ENCODE measurements at regions not wholly inside any gene's neighbourhood (a gene's known extent, or its start where the extent isn't known, plus 50 kb on each side); places are given as distances from the start of the nearest gene placed in this dataset.
A peak's percentile ranks its signal among the peaks of the same experiment; 100 is the strongest.

DNA sequence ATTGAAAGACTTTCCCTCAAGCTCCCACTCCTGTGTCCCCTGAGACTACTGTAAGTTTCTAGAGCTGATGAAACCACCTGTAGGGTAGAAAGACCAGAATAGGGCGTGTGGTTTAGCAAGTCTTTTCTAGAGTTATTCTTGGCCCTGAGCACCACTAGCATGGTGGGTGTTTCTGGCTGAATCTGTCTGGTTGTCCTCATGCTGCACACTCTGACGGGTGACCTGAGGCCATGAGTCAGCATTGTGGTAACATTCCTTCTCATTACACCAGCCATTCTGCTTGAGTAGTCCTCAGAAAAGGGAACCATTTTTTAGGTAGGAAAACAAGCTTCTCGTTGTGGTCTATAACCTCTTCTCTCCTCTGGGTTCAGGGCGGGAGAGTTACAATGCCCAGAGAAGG is 250.3 kb downstream of the SNX13 start:
- peak; percentile 43 for DNase-seq (ENCODE audit: low spot score)

DNA sequence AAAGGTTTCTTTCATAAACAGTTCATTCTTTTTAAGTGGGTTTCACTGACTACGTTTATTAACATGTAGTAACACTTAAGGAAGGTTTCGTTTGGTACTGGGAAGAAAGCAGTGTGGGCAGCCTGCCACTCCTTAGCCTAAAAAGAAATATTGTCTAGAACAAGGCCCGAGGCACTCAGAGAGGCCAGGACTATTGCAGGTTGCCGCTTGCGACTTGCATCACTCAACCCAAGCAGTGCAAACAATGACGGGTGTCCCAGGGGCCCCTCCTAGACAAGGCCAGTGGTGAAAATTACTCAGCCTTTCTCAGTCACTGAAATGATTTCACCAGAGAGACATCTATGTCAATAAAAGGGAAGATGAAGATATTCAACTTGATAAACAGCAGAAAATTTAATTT is 243.9 kb downstream of the SNX13 start:
- DNase-seq (ENCODE audit: low spot score): peak; percentile 18

- DNase-seq (ENCODE audit: low spot score): no peak
Observed at GRCh38 chr7:17697128-17697881, 243.0 kb downstream of the SNX13 start.

DNA sequence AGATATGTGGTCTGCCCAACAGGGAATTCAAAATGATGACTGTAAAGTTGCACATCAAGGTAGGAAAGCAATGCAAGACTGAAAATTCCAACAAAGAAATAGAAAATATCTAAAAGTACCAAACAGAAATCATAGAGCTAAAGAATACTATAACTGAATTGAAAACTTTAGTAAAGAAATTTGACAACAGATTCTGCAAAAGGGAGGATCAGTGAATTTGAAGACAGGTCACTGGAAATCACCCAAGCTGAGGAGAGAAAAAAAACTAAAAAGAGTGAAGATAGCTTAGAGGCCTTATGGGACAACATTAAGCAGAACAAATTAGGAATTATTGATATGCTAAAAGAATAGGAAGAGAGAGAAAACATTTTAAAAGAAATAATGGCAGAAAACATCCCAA is 240.6 kb downstream of the SNX13 start:
- DNase-seq (ENCODE audit: low spot score): no peak

- DNase-seq (ENCODE audit: low spot score): no peak
Observed at GRCh38 chr7:17700138-17700537, 240.2 kb downstream of the SNX13 start.

DNA sequence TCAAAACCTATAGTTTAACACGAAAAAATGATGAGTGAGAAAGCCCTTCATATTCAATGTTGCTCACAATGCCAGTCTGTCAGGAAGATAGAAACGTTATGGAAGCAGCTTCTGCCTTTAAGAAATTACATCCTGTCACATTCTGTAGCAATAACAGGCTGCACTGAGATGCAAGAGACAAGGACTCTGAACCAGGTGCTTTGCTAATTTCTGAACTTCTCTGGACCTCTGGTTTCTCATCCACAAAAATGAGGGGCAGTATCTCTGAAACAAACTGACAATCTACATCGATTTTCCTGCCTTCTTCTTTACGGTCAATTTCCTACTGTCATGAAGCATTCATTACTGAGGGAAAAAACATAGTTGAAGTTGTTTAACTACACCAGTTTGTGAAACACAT is 234.0 kb downstream of the SNX13 start:
- DNase-seq (ENCODE audit: low spot score): no peak

GRCh38 chr7:17706734-17707133 is 233.6 kb downstream of the SNX13 start:
- DNase-seq (ENCODE audit: low spot score): peak; percentile 82

DNA sequence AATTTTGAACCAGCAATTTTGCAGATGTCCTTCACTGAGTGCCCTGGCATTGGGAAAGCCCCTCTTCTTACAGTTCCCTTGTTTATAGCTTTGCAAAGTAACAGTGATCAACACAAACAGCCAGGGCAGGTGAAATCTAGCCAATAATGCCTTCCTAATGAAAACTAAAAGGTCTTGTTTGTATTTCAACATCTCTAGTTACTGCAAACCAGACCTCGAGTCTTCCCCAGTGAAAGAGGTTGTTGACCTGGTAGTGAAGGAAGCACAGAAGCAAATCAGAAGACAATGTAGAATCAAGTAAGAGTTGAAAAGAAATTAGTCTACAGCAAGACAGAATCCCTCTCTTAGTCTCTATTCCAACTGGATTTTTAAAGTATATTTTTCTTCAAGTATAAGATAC is 231.2 kb downstream of the SNX13 start:
- no peak for DNase-seq (ENCODE audit: low spot score)

GRCh38 chr7:17709599-17709998 is 230.7 kb downstream of the SNX13 start:
- no peak for DNase-seq (ENCODE audit: low spot score)

- DNase-seq (ENCODE audit: low spot score): no peak
Observed at GRCh38 chr7:17710312-17710711, 230.0 kb downstream of the SNX13 start.

GRCh38 chr7:17713584-17713983 is 226.7 kb downstream of the SNX13 start:
- DNase-seq (ENCODE audit: low spot score): no peak

DNA sequence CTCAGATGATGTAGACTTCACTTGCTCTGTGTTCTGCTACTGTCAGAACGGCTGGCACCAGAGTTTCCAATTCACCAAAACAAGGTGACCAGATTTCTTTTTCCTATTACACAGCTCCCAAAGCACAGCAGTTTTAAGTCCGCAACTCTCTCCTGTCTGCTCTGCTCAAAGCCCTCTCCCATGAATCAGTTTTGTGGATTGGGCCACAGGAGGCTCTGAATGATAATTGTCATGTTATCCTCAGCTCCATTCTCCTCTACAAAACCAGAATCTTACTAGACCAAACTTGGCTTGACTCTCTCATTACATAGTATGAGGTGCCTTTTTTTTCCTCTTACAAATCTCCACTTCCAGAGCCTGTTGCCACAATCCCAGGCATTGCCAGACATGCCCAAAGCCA is 223.5 kb downstream of the SNX13 start:
- DNase-seq (ENCODE audit: low spot score): no peak

GRCh38 chr7:17719998-17720397 is 220.3 kb downstream of the SNX13 start:
- no peak for DNase-seq (ENCODE audit: low spot score)

DNA sequence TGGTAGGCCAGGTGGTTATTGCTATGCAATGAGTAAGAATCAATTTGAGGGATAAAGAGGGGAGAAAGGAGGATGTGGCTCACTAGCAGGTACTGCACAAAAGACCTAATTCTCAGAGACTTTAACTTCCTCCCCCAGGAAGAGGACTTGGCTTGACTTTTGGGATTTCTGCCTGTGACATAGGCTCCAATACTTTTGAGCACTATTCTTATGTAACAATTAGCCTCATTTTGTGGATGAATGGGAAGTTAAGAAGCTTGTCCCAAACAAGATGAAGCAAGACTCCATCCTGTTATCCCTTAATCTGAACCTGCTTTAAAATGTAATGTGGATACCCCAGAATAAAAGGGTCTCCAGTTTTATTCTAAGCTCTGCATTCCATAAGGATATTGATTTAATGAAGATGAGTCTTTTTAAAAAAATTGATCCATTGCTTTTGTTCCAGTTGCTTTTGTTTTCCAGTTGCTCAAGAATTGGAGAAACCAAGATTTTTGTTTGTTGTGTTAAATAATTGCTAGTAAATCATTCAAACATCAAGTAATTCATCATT is 218.5 kb downstream of the SNX13 start:
- no peak for DNase-seq (ENCODE audit: low spot score)

GRCh38 chr7:17722798-17723197 is 217.5 kb downstream of the SNX13 start:
- peak; percentile 20 for DNase-seq (ENCODE audit: low spot score)

GRCh38 chr7:17725821-17726220 is 214.5 kb downstream of the SNX13 start:
- DNase-seq (ENCODE audit: low spot score): no peak

DNA sequence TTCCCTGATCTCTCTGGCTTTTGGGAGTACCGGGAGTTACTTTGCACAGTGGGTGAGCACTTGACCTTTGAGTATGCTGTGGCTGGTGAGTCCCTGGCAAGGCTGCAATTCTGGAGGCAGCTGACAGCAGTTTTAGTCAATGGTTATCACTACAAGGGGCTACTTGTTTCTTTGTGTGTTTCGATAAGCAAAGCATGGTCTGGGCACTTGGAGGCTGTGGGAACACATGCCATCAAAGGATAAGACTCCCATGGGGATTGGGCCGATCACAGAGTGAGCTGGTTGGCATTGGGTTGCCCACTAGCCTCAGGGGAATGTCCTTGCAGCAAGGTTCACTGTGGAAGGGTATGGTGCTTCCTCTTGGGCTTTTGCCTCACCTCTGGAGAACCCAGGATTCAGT is 208.2 kb downstream of the SNX13 start:
- no peak for DNase-seq (ENCODE audit: low spot score)

Data from SW480 (cell line).